PC-3 (cell line): ENCODE measurements at regions not wholly inside any gene's neighbourhood (a gene's known extent, or its start where the extent isn't known, plus 50 kb on each side); places are given as distances from the start of the nearest gene placed in this dataset.
A peak's percentile ranks its signal among the peaks of the same experiment; 100 is the strongest.

ENCODE experiments used
- ATAC-seq: fragments of 200-7000 bp; cut with Tn5 transposase; 2 replicates; pipeline ENCODE4 v1.9.1; 2020; ENCODE audit warnings: mild to moderate bottlenecking, moderate library complexity
- BruUV-seq: library from RNA; stranded (reverse); fragments of 400-500 nt; replicated peaks from 2 replicates; lab custom pipeline; 2021; lab: Mats Ljungman, UMichigan
- CTCF ChIA-PET: fragments of 300-600 bp; sonication (Branson Sonifier 250); formaldehyde crosslinking; loops from one replicate; lab custom pipeline; 2022; ENCODE audit warnings: antibody characterized with exemption; lab: Charles Lee
- POLR2A ChIA-PET: fragments of 300-600 bp; sonication (Branson Sonifier 250); formaldehyde crosslinking; loops from one replicate; lab custom pipeline; 2022; ENCODE audit warnings: antibody characterized with exemption; ENCODE audit not compliant: unreplicated experiment; lab: Charles Lee
- DNase-seq: peaks from one replicate; pipeline ENCODE4 v3.0.0-alpha.2; 2015
- H2AFZ ChIP-seq: fragments of 300-600 bp; sonication (generic); 2 replicates; pipeline ENCODE4 v1.6.0; 2016; ENCODE audit warnings: antibody characterized with exemption, low read length
- H3F3A ChIP-seq: fragments of 300-600 bp; sonication (generic); one replicate; pipeline ENCODE4 v1.6.0; 2017; ENCODE audit warnings: antibody characterized with exemption, low read length, control low read depth, mild to moderate bottlenecking; ENCODE audit not compliant: unreplicated experiment
- H3K27ac ChIP-seq: fragments of 300-600 bp; sonication (generic); 2 replicates; pipeline ENCODE4 v1.5.1; 2016; ENCODE audit warnings: mild to moderate bottlenecking, low read length
- H3K27me3 ChIP-seq: fragments of 300-600 bp; sonication (generic); 2 replicates; pipeline ENCODE4 v1.6.1; 2016; ENCODE audit warnings: low read length, mixed read lengths
- H3K36me3 ChIP-seq: fragments of 300-600 bp; sonication (generic); 2 replicates; pipeline ENCODE4 v1.6.1; 2016; ENCODE audit warnings: low read depth, mixed run types, low read length, mixed read lengths
- H3K4me1 ChIP-seq: fragments of 300-600 bp; sonication (generic); 2 replicates; pipeline ENCODE4 v1.5.1; 2016; ENCODE audit warnings: low read length; ENCODE audit not compliant: insufficient read depth
- H3K4me2 ChIP-seq: fragments of 300-600 bp; sonication (generic); 2 replicates; pipeline ENCODE4 v1.6.0; 2016; ENCODE audit warnings: low read length
- H3K4me3 ChIP-seq: fragments of 300-600 bp; sonication (generic); 2 replicates; pipeline ENCODE4 v1.5.1; 2016; ENCODE audit warnings: mild to moderate bottlenecking, low read length, mixed read lengths
- H3K79me2 ChIP-seq: fragments of 300-600 bp; sonication (generic); 2 replicates; pipeline ENCODE4 v1.6.1; 2017; ENCODE audit warnings: low read length, mixed read lengths
- H3K9ac ChIP-seq: fragments of 300-600 bp; sonication (generic); 2 replicates; pipeline ENCODE4 v1.6.0; 2016; ENCODE audit warnings: mild to moderate bottlenecking, low read length
- H3K9me2 ChIP-seq: fragments of 300-600 bp; sonication (generic); replicated peaks from 2 replicates; pipeline ENCODE4 v1.6.1; 2016; ENCODE audit warnings: mixed run types, low read length, mixed read lengths
- H3K9me3 ChIP-seq: fragments of 300-600 bp; sonication (generic); 2 replicates; pipeline ENCODE4 v1.6.1; 2016; ENCODE audit warnings: low read length, mixed read lengths
- H4K20me1 ChIP-seq: fragments of 300-600 bp; sonication (generic); 2 replicates; pipeline ENCODE4 v1.6.1; 2016; ENCODE audit warnings: low read length, mixed read lengths
- EZH2 ChIP-seq: fragments of 300-600 bp; sonication (generic); IDR thresholded peaks from one replicate; pipeline ENCODE4 v1.6.1; 2017; ENCODE audit warnings: antibody characterized with exemption, mild to moderate bottlenecking, low read length; ENCODE audit not compliant: unreplicated experiment
- EZH2phosphoT487 ChIP-seq: fragments of 300-600 bp; sonication (generic); IDR thresholded peaks from 2 replicates; pipeline ENCODE4 v1.6.1; 2018; ENCODE audit warnings: mild to moderate bottlenecking, antibody characterized with exemption, low read length, borderline replicate concordance
- intact Hi-C: fragments of 100-400 bp; cut with micrococcal nuclease; formaldehyde crosslinking; loops from 2 replicates; pipeline ENCODE4 v1.9.0; 2023
- TF ChIP-seq, protein P1 (sequence below): fragments of 300-600 bp; sonication (generic); conservative IDR thresholded peaks from 2 replicates; pipeline ENCODE4 v1.5.1; 2017; ENCODE audit warnings: antibody characterized with exemption, low read depth, mild to moderate bottlenecking, low read length

- POLR2A ChIA-PET: no interaction called here
- no TSS peak for BruUV-seq
These were observed 335.5 kb downstream of the NUAK1 start for GRCh38 chr12:105803292-105803691.

GRCh38 chr12:105804591-105805265, 334.0 kb downstream of the NUAK1 start:
- ChIA-PET POLR2A (no interaction called here), CTCF (no interaction called here)
- intact Hi-C loops: no loop called here
- no peak overlapping the region for H2AFZ ChIP-seq
- ATAC-seq (no peak), DNase-seq (no peak)
- H3K9me3 ChIP-seq: no peaks in the 10 kb centered on the region
- no peak overlapping the region for H3K4me2 ChIP-seq
- H3K4me1 ChIP-seq: peaks cover 8% of the 10 kb centered on the region
- no peak overlapping the region for H3K4me3 ChIP-seq
- H4K20me1 ChIP-seq: no peaks in the 10 kb centered on the region
- no peak overlapping the region for H3K9ac ChIP-seq
- no peaks in the 10 kb centered on the region for H3K79me2 ChIP-seq
- H3F3A ChIP-seq: no peaks in the 10 kb centered on the region
- H3K36me3 ChIP-seq: no peaks in the 10 kb centered on the region
- TF ChIP-seq EZH2phosphoT487 (no peak), EZH2 (no peak)
- TF ChIP-seq, protein P1, sequence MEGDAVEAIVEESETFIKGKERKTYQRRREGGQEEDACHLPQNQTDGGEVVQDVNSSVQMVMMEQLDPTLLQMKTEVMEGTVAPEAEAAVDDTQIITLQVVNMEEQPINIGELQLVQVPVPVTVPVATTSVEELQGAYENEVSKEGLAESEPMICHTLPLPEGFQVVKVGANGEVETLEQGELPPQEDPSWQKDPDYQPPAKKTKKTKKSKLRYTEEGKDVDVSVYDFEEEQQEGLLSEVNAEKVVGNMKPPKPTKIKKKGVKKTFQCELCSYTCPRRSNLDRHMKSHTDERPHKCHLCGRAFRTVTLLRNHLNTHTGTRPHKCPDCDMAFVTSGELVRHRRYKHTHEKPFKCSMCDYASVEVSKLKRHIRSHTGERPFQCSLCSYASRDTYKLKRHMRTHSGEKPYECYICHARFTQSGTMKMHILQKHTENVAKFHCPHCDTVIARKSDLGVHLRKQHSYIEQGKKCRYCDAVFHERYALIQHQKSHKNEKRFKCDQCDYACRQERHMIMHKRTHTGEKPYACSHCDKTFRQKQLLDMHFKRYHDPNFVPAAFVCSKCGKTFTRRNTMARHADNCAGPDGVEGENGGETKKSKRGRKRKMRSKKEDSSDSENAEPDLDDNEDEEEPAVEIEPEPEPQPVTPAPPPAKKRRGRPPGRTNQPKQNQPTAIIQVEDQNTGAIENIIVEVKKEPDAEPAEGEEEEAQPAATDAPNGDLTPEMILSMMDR: no peak
- no peaks in the 10 kb centered on the region for H3K9me2 ChIP-seq
- no peak overlapping the region for H3K27ac ChIP-seq
- H3K27me3 ChIP-seq: no peaks in the 10 kb centered on the region
- no TSS peak for BruUV-seq

More at GRCh38 chr12:105803292-105803691, 335.5 kb downstream of the NUAK1 start:
- Histone ChIP-seq H3K27ac (no peak overlapping the region), H3K9me2 (0 out of 2 replicates have a peak, but pooled peaks cover 4% of the 10 kb centered on the region), H3K27me3 (no peaks in the 10 kb centered on the region), H4K20me1 (no peaks in the 10 kb centered on the region), H2AFZ (no peak overlapping the region), H3K4me3 (no peak overlapping the region), H3F3A (no peaks in the 10 kb centered on the region), H3K79me2 (no peaks in the 10 kb centered on the region), H3K36me3 (no peaks in the 10 kb centered on the region), H3K9me3 (no peaks in the 10 kb centered on the region), H3K9ac (no peak overlapping the region), H3K4me1 (peaks cover 8% of the 10 kb centered on the region), H3K4me2 (no peak overlapping the region)
- ATAC-seq (no peak), DNase-seq (peak; percentile 62)
- intact Hi-C loops: no loop called here
- TF ChIP-seq, protein P1: no peak
- TF ChIP-seq EZH2phosphoT487 (no peak), EZH2 (no peak)
- CTCF ChIA-PET: no interaction called here

DNA sequence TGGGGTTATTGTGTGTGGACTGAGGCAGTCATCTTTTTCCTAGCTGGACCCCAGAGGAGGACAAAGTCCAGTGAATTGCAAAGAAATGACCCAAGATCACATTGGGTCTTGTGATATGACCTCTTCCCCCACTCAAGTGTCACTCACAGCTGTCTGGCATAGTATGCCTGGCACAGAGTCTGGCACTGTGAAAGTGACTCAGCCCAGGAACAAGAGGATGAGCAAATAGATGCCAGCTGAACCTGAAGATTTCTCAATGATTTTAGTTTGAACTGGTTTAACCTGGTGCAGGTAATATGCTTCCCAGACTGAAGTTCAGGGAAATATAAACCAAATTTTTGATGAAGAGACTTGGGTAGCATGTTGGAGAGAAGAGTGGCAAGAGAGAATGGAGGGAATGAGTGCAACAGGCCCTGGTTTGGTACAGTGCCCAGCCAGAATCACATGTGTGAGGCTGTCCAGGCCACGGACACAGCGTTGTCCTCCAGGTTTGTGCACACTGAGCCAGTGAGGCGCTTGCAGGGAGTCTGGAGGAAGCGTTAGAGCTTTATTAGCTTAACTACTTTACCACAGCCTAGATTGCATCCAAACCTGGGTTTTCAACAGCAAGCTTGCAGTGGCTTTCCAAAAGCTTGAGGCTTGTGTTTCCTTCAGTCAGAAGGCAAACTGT, 332.9 kb downstream of the NUAK1 start:
- CTCF ChIA-PET: no interaction called here

More for the DNA sequence above, 332.9 kb downstream of the NUAK1 start:
- Histone ChIP-seq H3K27ac (no peak overlapping the region), H3F3A (no peaks in the 10 kb centered on the region), H3K4me1 (peaks cover 8% of the 10 kb centered on the region), H3K9ac (no peak overlapping the region), H4K20me1 (no peaks in the 10 kb centered on the region), H3K9me3 (no peaks in the 10 kb centered on the region), H3K4me3 (no peak overlapping the region), H2AFZ (no peak overlapping the region), H3K36me3 (no peaks in the 10 kb centered on the region), H3K9me2 (no peaks in the 10 kb centered on the region), H3K27me3 (no peaks in the 10 kb centered on the region; the same call in 1 of the 2 replicates), H3K4me2 (0 out of 2 replicates have a peak overlapping the region, but pooled peaks have one; percentile 5), H3K79me2 (no peaks in the 10 kb centered on the region)
- ATAC-seq (no peak), DNase-seq (peak; percentile 71)
- POLR2A ChIA-PET: no interaction called here
- intact Hi-C loops: no loop called here
- no peak for TF ChIP-seq EZH2phosphoT487
- TF ChIP-seq, protein P1: no peak
- no peak for TF ChIP-seq EZH2
- no TSS peak for BruUV-seq
